CD4-positive, alpha-beta memory T cell (primary cell): ENCODE measurements at regions not wholly inside any gene's neighbourhood (a gene's known extent, or its start where the extent isn't known, plus 50 kb on each side); places are given as distances from the start of the nearest gene placed in this dataset.
"Not testable (repeated sequence)": the region's sequence is repeated elsewhere in the genome, so short reads cannot be mapped to it uniquely, and the experiment has no call there.

Experiments
- CTCF ChIA-PET: fragments of 350-600 bp; sonication (Branson Sonifier 250); formaldehyde crosslinking; loops from one replicate; lab custom pipeline; 2021; ENCODE audit warnings: inconsistent platforms; ENCODE audit not compliant: partially characterized antibody; lab: Charles Lee
- POLR2A ChIA-PET: fragments of 350-600 bp; sonication (Branson Sonifier 250); formaldehyde crosslinking; loops from one replicate; lab custom pipeline; 2021; ENCODE audit not compliant: partially characterized antibody; lab: Charles Lee
- DNase-seq, 5 donors: peaks; one replicate each; pipeline versions ENCODE4 v3.0.0 to v3.0.0-alpha.2; 2020 to 2022; ENCODE audit warnings: mixed read lengths in 1 of 5
- H3K27ac ChIP-seq: one replicate; pipeline ENCODE4 v1.7.0; 2013; ENCODE audit warnings: low read depth, low read length
- H3K27me3 ChIP-seq: 2 replicates; pipeline ENCODE4 v1.7.0; 2013; ENCODE audit warnings: mild to moderate bottlenecking, low read length, moderate library complexity; ENCODE audit not compliant: insufficient read depth
- H3K36me3 ChIP-seq: 2 replicates; pipeline ENCODE4 v1.7.0; 2013; ENCODE audit warnings: mild to moderate bottlenecking, low read length, moderate library complexity; ENCODE audit not compliant: insufficient read depth
- H3K4me1 ChIP-seq: 2 replicates; pipeline ENCODE4 v1.7.0; 2013; ENCODE audit warnings: mild to moderate bottlenecking, low read length, moderate library complexity; ENCODE audit not compliant: insufficient read depth
- H3K4me3 ChIP-seq, 2 donors: one replicate each; pipeline ENCODE4 v1.7.0; 2013; ENCODE audit warnings: low read length in 2 of 2, mild to moderate bottlenecking in 1 of 2
- H3K9me3 ChIP-seq, 2 donors: one replicate each; pipeline ENCODE4 v1.7.0; 2013; ENCODE audit warnings: low read length in 2 of 2, control low read depth in 1 of 2; ENCODE audit not compliant: control insufficient read depth in 1 of 2
- H3K27ac Mint-ChIP-seq, 7 donors: one replicate each; pipeline ENCODE4 v1.8.0; 2020 to 2021; ENCODE audit warnings: mixed read lengths in 7 of 7, mild to moderate bottlenecking in 6 of 7, inconsistent platforms in 3 of 7, moderate library complexity in 3 of 7
- H3K27me3 Mint-ChIP-seq, 2 donors: one replicate each; pipeline ENCODE4 v1.8.0; 2020 to 2021; ENCODE audit warnings: mixed read lengths in 2 of 2
- H3K36me3 Mint-ChIP-seq, 2 donors: one replicate each; pipeline ENCODE4 v1.8.0; 2020 to 2021; ENCODE audit warnings: mixed read lengths in 2 of 2, inconsistent platforms in 1 of 2, mild to moderate bottlenecking in 1 of 2
- H3K4me1 Mint-ChIP-seq, 4 donors: one replicate each; pipeline ENCODE4 v1.8.0; 2020 to 2021; ENCODE audit warnings: mixed read lengths in 4 of 4, mild to moderate bottlenecking in 1 of 4
- H3K4me3 Mint-ChIP-seq, 8 donors: one replicate each; pipeline ENCODE4 v1.8.0; 2020 to 2021; ENCODE audit warnings: mixed read lengths in 8 of 8, mild to moderate bottlenecking in 7 of 8, moderate library complexity in 6 of 8, inconsistent platforms in 3 of 8
- H3K9me3 Mint-ChIP-seq, 8 donors: one replicate each; pipeline ENCODE4 v1.8.0; 2020 to 2021; ENCODE audit warnings: mixed read lengths in 8 of 8, mild to moderate bottlenecking in 5 of 8, inconsistent platforms in 3 of 8, moderate library complexity in 1 of 8
- intact Hi-C: fragments of 100-400 bp; cut with micrococcal nuclease; formaldehyde crosslinking; loops from one replicate; pipeline ENCODE4 v1.15.1; 2023

- Histone ChIP-seq H3K9me3 (no peaks in the 10 kb centered on the region), H3K27ac (no peak overlapping the region), H3K4me3 (no peak overlapping the region), H3K27me3 (no peaks in the 10 kb centered on the region), H3K4me1 (no peaks in the 10 kb centered on the region), H3K36me3 (no peaks in the 10 kb centered on the region)
- Mint-ChIP-seq H3K4me3 (no peak overlapping the region), H3K36me3 (no peaks in the 10 kb centered on the region), H3K27me3 (peaks cover 3 to 16% of the 10 kb centered on the region in 2 donors), H3K4me1 (no peaks in the 10 kb centered on the region), H3K27ac (no peak overlapping the region), H3K9me3 (no peaks in the 10 kb centered on the region)
- CTCF ChIA-PET: no interaction called here
- intact Hi-C loops: no loop called here
- DNase-seq: no peak
- POLR2A ChIA-PET: no interaction called here
These were observed 94.9 kb upstream of the RANBP3L start for GRCh38 chr5:36396640-36397039.

- intact Hi-C loops: no loop called here
- Mint-ChIP-seq H3K27ac (no peak overlapping the region), H3K27me3 (peaks cover 3 to 16% of the 10 kb centered on the region in 2 donors), H3K36me3 (no peaks in the 10 kb centered on the region), H3K9me3 (no peaks in the 10 kb centered on the region), H3K4me3 (no peak overlapping the region), H3K4me1 (no peaks in the 10 kb centered on the region)
- ChIA-PET CTCF (no interaction called here), POLR2A (no interaction called here)
- H3K27ac ChIP-seq: no peak overlapping the region
- H3K4me1 ChIP-seq: no peaks in the 10 kb centered on the region
- no peak for DNase-seq
- H3K36me3 ChIP-seq: no peaks in the 10 kb centered on the region
- no peaks in the 10 kb centered on the region for H3K27me3 ChIP-seq
- no peak overlapping the region for H3K4me3 ChIP-seq
- no peaks in the 10 kb centered on the region for H3K9me3 ChIP-seq
These were observed 96.3 kb upstream of the RANBP3L start for GRCh38 chr5:36397901-36398536.

GRCh38 chr5:36402512-36402906, 100.8 kb upstream of the RANBP3L start:
- Histone ChIP-seq H3K4me1 (no peaks in the 10 kb centered on the region), H3K4me3 (no peak overlapping the region), H3K36me3 (no peaks in the 10 kb centered on the region), H3K9me3 (no peaks in the 10 kb centered on the region), H3K27me3 (no peaks in the 10 kb centered on the region), H3K27ac (no peak overlapping the region)
- ChIA-PET POLR2A (no interaction called here), CTCF (no interaction called here)
- Mint-ChIP-seq H3K4me1 (no peaks in the 10 kb centered on the region), H3K27me3 (peaks cover 3 to 5% of the 10 kb centered on the region in 2 donors), H3K36me3 (no peaks in the 10 kb centered on the region), H3K9me3 (peaks cover 0 to 2% (median 0%) of the 10 kb centered on the region in 8 donors), H3K27ac (no peak overlapping the region), H3K4me3 (no peak overlapping the region)
- intact Hi-C loops: no loop called here
- DNase-seq: no peak

GRCh38 chr5:36403632-36404311, 102.1 kb upstream of the RANBP3L start:
- Histone ChIP-seq H3K4me1 (no peaks in the 10 kb centered on the region), H3K36me3 (no peaks in the 10 kb centered on the region), H3K4me3 (no peak overlapping the region), H3K27ac (no peak overlapping the region), H3K27me3 (no peaks in the 10 kb centered on the region), H3K9me3 (no peaks in the 10 kb centered on the region)
- ChIA-PET CTCF (no interaction called here), POLR2A (no interaction called here)
- DNase-seq: no peak
- Mint-ChIP-seq H3K27me3 (peaks cover 3 to 5% of the 10 kb centered on the region in 2 donors), H3K36me3 (no peaks in the 10 kb centered on the region), H3K4me1 (no peaks in the 10 kb centered on the region), H3K4me3 (no peak overlapping the region), H3K9me3 (peaks cover 0 to 2% (median 0%) of the 10 kb centered on the region in 8 donors), H3K27ac (no peak overlapping the region)
- intact Hi-C loops: no loop called here

GRCh38 chr5:36406023-36406422, 104.3 kb upstream of the RANBP3L start:
- no peak overlapping the region for H3K4me3 Mint-ChIP-seq
- Histone ChIP-seq H3K36me3 (no peaks in the 10 kb centered on the region), H3K4me1 (no peaks in the 10 kb centered on the region), H3K27ac (no peak overlapping the region), H3K4me3 (no peak overlapping the region), H3K27me3 (no peaks in the 10 kb centered on the region), H3K9me3 (no peaks in the 10 kb centered on the region)
- no peak for DNase-seq
- intact Hi-C loops: no loop called here
- H3K4me1 Mint-ChIP-seq: no peaks in the 10 kb centered on the region
- CTCF ChIA-PET: no interaction called here
- no peaks in the 10 kb centered on the region for H3K36me3 Mint-ChIP-seq
- H3K27me3 Mint-ChIP-seq: peaks cover 2 to 6% of the 10 kb centered on the region in 2 donors
- POLR2A ChIA-PET: no interaction called here
- H3K27ac Mint-ChIP-seq: no peak overlapping the region
- H3K9me3 Mint-ChIP-seq: peaks cover 0 to 6% (median 2%) of the 10 kb centered on the region in 8 donors

- Histone ChIP-seq H3K4me3 (no peak overlapping the region), H3K36me3 (no peaks in the 10 kb centered on the region), H3K27me3 (no peaks in the 10 kb centered on the region), H3K4me1 (no peaks in the 10 kb centered on the region), H3K27ac (no peak overlapping the region), H3K9me3 (no peaks in the 10 kb centered on the region)
- Mint-ChIP-seq H3K4me3 (no peak overlapping the region), H3K4me1 (no peaks in the 10 kb centered on the region), H3K36me3 (no peaks in the 10 kb centered on the region), H3K9me3 (peaks cover 0 to 8% (median 5%) of the 10 kb centered on the region in 8 donors), H3K27ac (no peak overlapping the region), H3K27me3 (peaks cover 2 to 6% of the 10 kb centered on the region in 2 donors)
- ChIA-PET CTCF (no interaction called here), POLR2A (no interaction called here)
- no peak for DNase-seq
- intact Hi-C loops: no loop called here
These were observed 105.7 kb upstream of the RANBP3L start for GRCh38 chr5:36407396-36407795.

GRCh38 chr5:36409711-36410110, 108.0 kb upstream of the RANBP3L start:
- H3K9me3 Mint-ChIP-seq, DNase-seq, H3K4me3 ChIP-seq, H3K27me3 Mint-ChIP-seq, H3K36me3 ChIP-seq, H3K4me1 Mint-ChIP-seq, H3K27ac Mint-ChIP-seq, H3K27ac ChIP-seq, POLR2A ChIA-PET, H3K27me3 ChIP-seq, H3K4me1 ChIP-seq, H3K9me3 ChIP-seq, intact Hi-C loops, H3K4me3 Mint-ChIP-seq, H3K36me3 Mint-ChIP-seq, CTCF ChIA-PET: not testable (repeated sequence)
